ENCODE measurements at regions not wholly inside any gene's neighbourhood (a gene's known extent, or its start where the extent isn't known, plus 50 kb on each side); places are given as distances from the start of the nearest gene placed in this dataset.
"Not testable (repeated sequence)": the region's sequence is repeated elsewhere in the genome, so short reads cannot be mapped to it uniquely, and the experiment has no call there.

DNA sequence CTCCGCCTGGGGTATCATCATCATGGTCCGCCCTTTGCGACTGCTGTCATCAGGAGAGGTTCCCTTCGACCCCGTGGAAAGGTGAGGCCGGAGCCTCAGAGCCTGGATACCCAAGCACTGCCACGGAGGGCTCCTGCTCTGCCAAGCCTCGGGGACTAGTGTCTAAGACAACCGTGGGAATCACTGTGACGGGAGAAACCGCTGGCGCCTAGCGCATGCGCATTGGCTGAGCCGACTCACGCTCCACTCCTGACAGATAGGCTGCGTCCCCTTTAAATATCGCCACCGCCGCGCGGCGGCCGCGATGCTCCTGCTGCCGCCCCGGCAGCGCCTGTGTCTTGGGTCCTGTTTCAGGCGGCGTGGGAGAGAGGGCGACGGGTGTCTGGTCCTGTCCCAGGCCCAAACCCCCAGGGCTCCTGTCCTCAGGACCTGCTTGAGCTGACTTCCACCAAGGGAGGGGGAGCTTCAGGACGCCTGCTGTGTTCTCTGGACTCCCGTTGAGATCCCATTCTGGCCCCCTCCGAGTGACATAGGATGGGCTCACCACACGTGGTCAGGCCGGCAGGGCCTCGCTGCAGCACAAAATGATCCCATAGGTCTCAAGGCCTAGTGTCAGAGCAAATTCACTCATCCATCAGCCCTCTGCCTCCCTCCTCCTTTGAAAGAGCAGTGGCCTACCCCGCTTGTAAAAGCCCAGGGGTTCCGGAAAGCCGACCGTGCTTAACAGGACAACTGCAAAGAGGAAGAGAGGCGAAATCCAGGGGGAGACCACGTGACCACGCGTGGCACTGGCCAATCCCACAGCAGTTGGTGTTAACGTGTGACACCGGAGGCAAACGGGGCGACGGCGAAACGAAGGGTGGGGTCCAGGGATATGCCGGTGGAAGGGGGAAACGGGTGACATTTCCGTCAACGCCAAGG lies 707.2 kb upstream of the TPTE start:
- H3K9ac ChIP-seq (ENCODE audit: low read depth in 1 of 2, low read length in 2 of 2); H3K4me3 ChIP-seq (ENCODE audit: low read depth in 1 of 3, low read length in 3 of 3); H3K36me3 ChIP-seq (ENCODE audit: control insufficient read depth in 4 of 4, insufficient read depth in 3 of 4, low read depth in 1 of 4, low read length in 3 of 4): not testable (repeated sequence)

GRCh38 chr21:9815181-9815789 lies 706.1 kb upstream of the TPTE start:
- DNase-seq (ENCODE audit: low spot score): not testable (repeated sequence)

More for the DNA sequence above, 707.2 kb upstream of the TPTE start:
- not testable (repeated sequence) for H3K27ac ChIP-seq (ENCODE audit: low read depth in 1 of 2, low read length in 2 of 2); H3K4me1 ChIP-seq (ENCODE audit: control insufficient read depth in 4 of 4, insufficient read depth in 4 of 4, low read length in 3 of 4); DNase-seq (ENCODE audit: low spot score); H3K27me3 ChIP-seq (ENCODE audit: control insufficient read depth in 4 of 4, insufficient read depth in 4 of 4, low read length in 3 of 4); H3K9me3 ChIP-seq (ENCODE audit: control insufficient read depth in 4 of 4, low read length in 3 of 4)
- WGBS: 78% methylated on average over 20 of the region's 57 CpGs

DNA sequence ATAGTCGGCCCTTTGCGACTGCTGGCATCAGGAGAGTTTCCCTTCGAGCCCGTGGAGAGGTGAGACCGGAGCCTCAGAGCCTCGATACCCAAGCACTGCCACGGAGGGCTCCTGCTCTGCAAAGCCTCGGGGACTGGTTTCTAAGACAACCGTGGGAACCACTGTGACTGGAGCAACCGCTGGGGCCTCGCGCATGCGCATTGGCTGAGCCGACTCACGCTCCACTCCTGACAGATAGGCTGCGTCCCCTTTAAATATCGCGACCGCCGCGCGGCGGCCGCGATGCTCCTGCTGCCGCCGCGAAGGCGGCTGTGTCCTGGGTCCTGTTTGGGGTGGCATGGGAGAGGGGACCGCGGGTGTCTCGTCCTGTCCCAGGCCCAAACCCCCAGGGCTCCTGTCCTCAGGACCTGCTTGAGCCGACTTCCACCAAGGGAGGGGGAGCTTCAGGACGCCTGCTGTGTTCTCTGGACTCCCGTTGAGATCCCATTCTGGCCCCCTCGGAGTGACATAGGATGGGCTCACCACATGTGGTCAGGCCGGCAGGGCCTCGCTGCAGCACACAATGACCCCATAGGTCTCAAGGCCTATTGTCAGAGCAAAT lies 704.5 kb upstream of the TPTE start:
- not testable (repeated sequence) for H3K4me3 ChIP-seq (ENCODE audit: low read depth in 1 of 3, low read length in 3 of 3); DNase-seq (ENCODE audit: low spot score); H3K9me3 ChIP-seq (ENCODE audit: control insufficient read depth in 4 of 4, low read length in 3 of 4); H3K36me3 ChIP-seq (ENCODE audit: control insufficient read depth in 4 of 4, insufficient read depth in 3 of 4, low read depth in 1 of 4, low read length in 3 of 4); H3K9ac ChIP-seq (ENCODE audit: low read depth in 1 of 2, low read length in 2 of 2); H3K4me1 ChIP-seq (ENCODE audit: control insufficient read depth in 4 of 4, insufficient read depth in 4 of 4, low read length in 3 of 4); H3K27me3 ChIP-seq (ENCODE audit: control insufficient read depth in 4 of 4, insufficient read depth in 4 of 4, low read length in 3 of 4); H3K27ac ChIP-seq (ENCODE audit: low read depth in 1 of 2, low read length in 2 of 2)
- WGBS: 58% methylated on average over 9 of the region's 38 CpGs

More at GRCh38 chr21:9815181-9815789, 706.1 kb upstream of the TPTE start:
- H3K36me3 ChIP-seq (ENCODE audit: control insufficient read depth in 4 of 4, insufficient read depth in 3 of 4, low read depth in 1 of 4, low read length in 3 of 4); H3K4me1 ChIP-seq (ENCODE audit: control insufficient read depth in 4 of 4, insufficient read depth in 4 of 4, low read length in 3 of 4); H3K27ac ChIP-seq (ENCODE audit: low read depth in 1 of 2, low read length in 2 of 2); H3K27me3 ChIP-seq (ENCODE audit: control insufficient read depth in 4 of 4, insufficient read depth in 4 of 4, low read length in 3 of 4); H3K9ac ChIP-seq (ENCODE audit: low read depth in 1 of 2, low read length in 2 of 2); H3K4me3 ChIP-seq (ENCODE audit: low read depth in 1 of 3, low read length in 3 of 3); H3K9me3 ChIP-seq (ENCODE audit: control insufficient read depth in 4 of 4, low read length in 3 of 4): not testable (repeated sequence)
- WGBS: 89% methylated on average over 3 of the region's 43 CpGs

GRCh38 chr21:9817841-9818441 lies 703.4 kb upstream of the TPTE start:
- H3K36me3 ChIP-seq (ENCODE audit: control insufficient read depth in 4 of 4, insufficient read depth in 3 of 4, low read depth in 1 of 4, low read length in 3 of 4); H3K4me3 ChIP-seq (ENCODE audit: low read depth in 1 of 3, low read length in 3 of 3); H3K9ac ChIP-seq (ENCODE audit: low read depth in 1 of 2, low read length in 2 of 2); H3K4me1 ChIP-seq (ENCODE audit: control insufficient read depth in 4 of 4, insufficient read depth in 4 of 4, low read length in 3 of 4); H3K27me3 ChIP-seq (ENCODE audit: control insufficient read depth in 4 of 4, insufficient read depth in 4 of 4, low read length in 3 of 4); H3K27ac ChIP-seq (ENCODE audit: low read depth in 1 of 2, low read length in 2 of 2); H3K9me3 ChIP-seq (ENCODE audit: control insufficient read depth in 4 of 4, low read length in 3 of 4); DNase-seq (ENCODE audit: low spot score): not testable (repeated sequence)
- no CpG with 5 or more reads among the region's 43 CpGs for WGBS

GRCh38 chr21:9819549-9820192 lies 701.7 kb upstream of the TPTE start:
- not testable (repeated sequence) for DNase-seq (ENCODE audit: low spot score); H3K9me3 ChIP-seq (ENCODE audit: control insufficient read depth in 4 of 4, low read length in 3 of 4); H3K27ac ChIP-seq (ENCODE audit: low read depth in 1 of 2, low read length in 2 of 2); H3K27me3 ChIP-seq (ENCODE audit: control insufficient read depth in 4 of 4, insufficient read depth in 4 of 4, low read length in 3 of 4); H3K9ac ChIP-seq (ENCODE audit: low read depth in 1 of 2, low read length in 2 of 2); H3K4me3 ChIP-seq (ENCODE audit: low read depth in 1 of 3, low read length in 3 of 3); H3K36me3 ChIP-seq (ENCODE audit: control insufficient read depth in 4 of 4, insufficient read depth in 3 of 4, low read depth in 1 of 4, low read length in 3 of 4); H3K4me1 ChIP-seq (ENCODE audit: control insufficient read depth in 4 of 4, insufficient read depth in 4 of 4, low read length in 3 of 4)
- WGBS: no CpG with 5 or more reads among the region's 37 CpGs

DNA sequence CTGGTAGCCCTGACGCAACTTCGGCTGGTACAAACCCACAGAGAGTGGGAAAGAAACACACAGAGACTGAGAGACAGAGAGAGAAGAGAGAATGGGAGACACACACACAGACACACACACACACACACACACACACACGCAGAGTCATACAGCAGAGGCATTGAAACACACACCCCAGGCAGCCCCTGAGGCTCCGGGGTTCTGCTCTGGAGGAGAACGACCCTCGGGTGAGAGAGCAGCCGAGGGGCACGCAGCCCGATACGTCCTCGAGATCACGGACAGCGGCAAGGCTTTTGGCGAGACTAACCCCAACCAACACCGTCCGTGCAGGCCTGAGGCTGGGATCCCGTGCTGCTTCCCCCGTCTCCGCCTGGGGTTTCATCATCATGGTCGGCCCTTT lies 700.8 kb upstream of the TPTE start:
- not testable (repeated sequence) for H3K36me3 ChIP-seq (ENCODE audit: control insufficient read depth in 4 of 4, insufficient read depth in 3 of 4, low read depth in 1 of 4, low read length in 3 of 4); H3K27ac ChIP-seq (ENCODE audit: low read depth in 1 of 2, low read length in 2 of 2); H3K9me3 ChIP-seq (ENCODE audit: control insufficient read depth in 4 of 4, low read length in 3 of 4); H3K4me1 ChIP-seq (ENCODE audit: control insufficient read depth in 4 of 4, insufficient read depth in 4 of 4, low read length in 3 of 4); DNase-seq (ENCODE audit: low spot score); H3K4me3 ChIP-seq (ENCODE audit: low read depth in 1 of 3, low read length in 3 of 3); H3K9ac ChIP-seq (ENCODE audit: low read depth in 1 of 2, low read length in 2 of 2); H3K27me3 ChIP-seq (ENCODE audit: control insufficient read depth in 4 of 4, insufficient read depth in 4 of 4, low read length in 3 of 4)
- WGBS: 68% methylated on average over 8 of the region's 20 CpGs

DNA sequence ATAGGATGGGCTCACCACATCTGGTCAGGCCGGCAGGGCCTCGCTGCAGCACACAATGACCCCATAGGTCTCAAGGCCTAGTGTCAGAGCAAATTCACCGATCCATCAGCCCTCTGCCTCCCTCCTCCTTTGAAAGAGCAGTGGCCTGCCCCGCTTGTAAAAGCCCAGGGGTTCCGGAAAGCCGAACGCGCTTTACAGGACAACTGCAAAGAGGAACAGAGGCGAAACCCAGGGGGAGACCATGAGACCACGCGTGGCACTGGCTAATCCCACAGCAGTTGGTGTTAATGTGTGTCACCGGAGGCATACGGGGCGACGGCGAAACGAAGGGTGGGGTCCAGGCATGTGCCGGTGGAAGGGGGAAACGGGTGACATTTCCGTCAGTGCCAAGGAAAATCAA lies 699.9 kb upstream of the TPTE start:
- not testable (repeated sequence) for H3K9me3 ChIP-seq (ENCODE audit: control insufficient read depth in 4 of 4, low read length in 3 of 4); H3K4me1 ChIP-seq (ENCODE audit: control insufficient read depth in 4 of 4, insufficient read depth in 4 of 4, low read length in 3 of 4); H3K36me3 ChIP-seq (ENCODE audit: control insufficient read depth in 4 of 4, insufficient read depth in 3 of 4, low read depth in 1 of 4, low read length in 3 of 4); H3K27me3 ChIP-seq (ENCODE audit: control insufficient read depth in 4 of 4, insufficient read depth in 4 of 4, low read length in 3 of 4); H3K9ac ChIP-seq (ENCODE audit: low read depth in 1 of 2, low read length in 2 of 2); H3K4me3 ChIP-seq (ENCODE audit: low read depth in 1 of 3, low read length in 3 of 3); H3K27ac ChIP-seq (ENCODE audit: low read depth in 1 of 2, low read length in 2 of 2); DNase-seq (ENCODE audit: low spot score)
- WGBS: 69% methylated on average over 17 of the region's 20 CpGs
